ENCODE measurements at regions not wholly inside any gene's neighbourhood (a gene's known extent, or its start where the extent isn't known, plus 50 kb on each side); places are given as distances from the start of the nearest gene placed in this dataset.

DNA sequence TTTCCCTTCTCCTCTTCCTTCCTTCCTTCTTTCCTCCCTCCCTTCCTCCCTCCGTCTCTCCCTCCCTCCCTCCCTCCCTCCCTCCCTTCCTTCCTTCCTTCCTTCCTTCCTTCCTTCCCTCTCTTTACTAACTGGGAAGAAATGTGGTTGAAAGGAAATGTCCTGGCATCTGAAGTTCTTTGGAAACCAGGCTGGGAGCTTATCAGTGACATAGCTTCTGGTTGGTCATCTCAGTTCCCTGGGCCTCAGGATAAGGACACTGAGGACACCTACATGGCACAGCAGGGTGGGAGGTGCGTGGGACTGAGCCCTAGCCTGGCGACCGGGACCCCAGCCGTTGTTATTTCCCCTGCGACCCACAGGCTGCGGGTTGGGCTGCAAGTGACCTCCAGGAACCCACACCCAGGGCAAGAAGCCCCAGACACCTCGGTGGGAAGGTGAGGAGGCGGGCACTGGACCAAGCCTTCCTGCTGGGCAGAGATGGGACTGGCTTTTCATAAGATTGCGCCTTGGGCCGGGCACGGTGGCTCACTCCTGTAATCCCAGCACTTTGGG is 1486.5 kb downstream of the TBC1D22A start:
- no peak for DNase-seq (ENCODE audit: low read depth in 2 of 2)

- DNase-seq (ENCODE audit: low read depth in 2 of 2), result no peak
Measured at GRCh38 chr22:48247829-48248228, 1485.4 kb downstream of the TBC1D22A start.

GRCh38 chr22:48245196-48245485 is 1482.7 kb downstream of the TBC1D22A start:
- no peak for DNase-seq (ENCODE audit: low read depth in 2 of 2)

- no peak for DNase-seq (ENCODE audit: low read depth in 2 of 2)
Measured at GRCh38 chr22:48244388-48245195, 1482.1 kb downstream of the TBC1D22A start.

GRCh38 chr22:48242461-48242864 is 1480.0 kb downstream of the TBC1D22A start:
- DNase-seq (ENCODE audit: low read depth in 2 of 2), result no peak

GRCh38 chr22:48241658-48242057 is 1479.2 kb downstream of the TBC1D22A start:
- DNase-seq (ENCODE audit: low read depth in 2 of 2), result no peak

DNA sequence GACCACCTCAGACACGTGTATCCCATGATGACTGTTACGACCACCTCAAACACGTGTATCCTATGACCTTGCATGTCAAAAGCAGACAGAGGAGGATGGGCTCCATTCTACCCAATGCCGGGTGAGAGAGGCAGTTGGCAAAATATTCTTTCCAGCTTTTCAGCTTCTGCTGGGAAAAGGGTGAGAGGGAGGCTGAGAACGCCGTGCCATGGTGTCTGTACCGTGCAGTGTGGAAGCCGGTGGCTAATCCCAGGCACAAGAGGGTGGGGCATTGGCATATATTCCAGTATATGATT is 1478.4 kb downstream of the TBC1D22A start:
- DNase-seq (ENCODE audit: low read depth in 2 of 2), result no peak

DNA sequence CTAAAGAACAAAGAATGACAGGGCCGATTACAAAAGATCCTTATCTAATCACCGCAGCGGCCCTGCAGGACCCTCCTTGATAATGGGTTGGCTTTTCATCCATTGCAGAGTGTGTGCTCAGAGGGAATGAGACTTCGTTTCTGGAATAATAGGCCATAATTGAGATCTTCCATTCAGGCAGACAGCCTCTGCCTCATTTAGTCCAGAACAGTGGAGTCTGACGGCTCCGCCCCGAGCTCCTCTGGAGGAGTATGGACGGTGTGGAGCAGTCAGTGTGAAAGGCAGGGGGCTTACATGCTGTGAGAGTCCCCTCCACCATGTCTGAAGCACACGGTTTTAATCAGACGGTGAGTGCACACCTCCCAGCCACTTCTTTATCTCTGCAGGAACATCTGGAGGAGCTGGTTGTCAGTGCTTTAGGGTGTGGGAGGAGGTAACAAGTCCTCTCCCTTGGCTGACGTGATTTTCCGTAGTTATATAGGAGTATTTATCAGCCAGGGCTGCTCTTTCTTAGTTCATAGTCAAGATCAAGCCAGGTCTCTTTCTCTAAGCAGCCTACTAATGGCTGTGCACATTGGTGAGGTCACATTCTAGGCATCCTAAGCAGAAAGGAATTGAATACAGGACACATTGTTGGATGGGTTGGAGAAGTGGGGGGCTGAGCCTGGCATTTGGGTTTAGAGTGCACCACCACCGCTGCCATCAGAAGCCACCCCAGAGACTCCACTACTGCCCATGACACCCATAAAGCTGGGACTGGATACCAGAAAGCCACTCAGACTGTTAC is 1477.9 kb downstream of the TBC1D22A start:
- DNase-seq (ENCODE audit: low read depth in 2 of 2), result no peak

GRCh38 chr22:48239461-48240147 is 1477.2 kb downstream of the TBC1D22A start:
- DNase-seq (ENCODE audit: low read depth in 2 of 2), result no peak

DNA sequence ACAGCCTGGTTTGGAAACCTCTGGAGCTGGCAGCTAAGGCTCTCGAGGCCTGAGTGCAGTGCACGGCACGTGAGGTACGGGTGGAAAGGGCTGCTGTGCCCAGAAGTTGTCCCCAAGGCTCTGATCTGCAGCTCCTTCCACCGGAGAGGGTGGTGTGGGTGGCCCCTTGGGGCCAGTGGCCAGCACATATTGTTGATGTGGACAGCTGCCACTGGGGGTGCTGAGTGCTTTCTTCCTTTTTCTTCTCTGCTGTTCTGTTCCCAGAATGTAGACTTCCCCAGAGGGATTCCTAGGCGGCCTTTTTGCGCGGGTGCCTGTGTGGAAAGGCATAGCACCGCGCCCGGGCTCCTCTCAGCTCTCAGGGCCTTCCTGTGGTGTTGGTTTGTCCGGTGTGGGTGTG is 1476.5 kb downstream of the TBC1D22A start:
- no peak for DNase-seq (ENCODE audit: low read depth in 2 of 2)

GRCh38 chr22:48238284-48238915 is 1476.0 kb downstream of the TBC1D22A start:
- no peak for DNase-seq (ENCODE audit: low read depth in 2 of 2)

DNA sequence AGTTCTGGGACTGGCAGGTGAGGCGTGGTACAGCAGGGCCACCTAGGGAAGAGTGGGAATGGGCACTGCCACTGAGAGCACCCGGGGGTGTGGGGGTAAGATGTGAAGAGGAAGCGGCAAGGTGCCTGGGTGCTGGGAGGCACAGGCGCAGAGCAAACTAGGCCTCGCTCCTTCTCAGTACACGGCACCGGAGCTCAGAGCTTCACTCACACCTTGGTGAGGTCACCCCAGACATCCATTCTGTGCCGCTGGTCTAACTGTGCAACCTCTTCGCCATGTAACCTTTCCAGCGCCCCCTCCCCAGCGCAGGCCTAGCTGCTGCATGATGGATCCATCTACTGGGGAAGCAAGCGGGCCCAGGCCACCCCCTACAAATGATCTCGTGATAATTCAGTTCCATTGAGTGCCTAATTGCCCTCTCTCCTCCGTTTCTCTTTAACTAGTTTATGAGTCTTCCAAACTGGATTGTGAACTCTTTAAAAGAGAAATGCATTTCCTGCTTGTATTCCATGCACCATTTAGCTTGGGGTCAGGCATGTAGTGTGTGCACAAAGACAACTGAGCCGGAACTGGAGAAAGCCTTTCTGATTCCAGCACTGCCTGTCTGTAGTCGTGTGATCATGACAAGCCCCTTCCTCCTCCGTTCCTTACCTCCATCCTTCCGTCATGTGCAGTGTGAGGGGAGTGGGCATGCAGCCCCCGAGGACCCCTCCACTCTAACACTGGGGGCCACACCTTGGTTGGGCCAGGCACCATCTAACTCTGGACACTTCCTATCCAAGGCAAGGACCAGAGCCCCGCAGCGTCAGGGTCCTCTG is 1475.2 kb downstream of the TBC1D22A start:
- DNase-seq (ENCODE audit: low read depth in 2 of 2), result no peak

GRCh38 chr22:48236261-48236660 is 1473.8 kb downstream of the TBC1D22A start:
- DNase-seq (ENCODE audit: low read depth in 2 of 2), result no peak

DNA sequence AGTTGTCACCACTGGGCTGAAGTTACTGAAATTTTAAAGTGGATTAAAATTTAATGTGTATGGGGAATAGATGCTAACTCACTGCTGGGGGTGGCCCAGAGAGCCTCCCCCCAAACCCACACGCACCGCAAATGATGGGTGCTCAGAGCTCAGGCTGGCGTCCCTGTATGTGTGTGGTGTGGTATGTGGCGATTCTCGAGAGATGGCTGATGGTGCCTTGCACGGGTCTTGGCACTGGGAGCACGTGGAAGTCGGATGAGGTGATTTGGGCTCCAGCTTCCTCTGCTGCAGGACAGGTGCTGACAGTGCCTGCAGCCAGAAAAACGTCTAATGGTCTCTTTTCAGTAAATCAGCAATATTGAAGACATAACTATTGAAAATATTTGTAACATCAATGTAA is 1473.3 kb downstream of the TBC1D22A start:
- no peak for DNase-seq (ENCODE audit: low read depth in 2 of 2)

GRCh38 chr22:48234011-48234410 is 1471.6 kb downstream of the TBC1D22A start:
- DNase-seq (ENCODE audit: low read depth in 2 of 2), result no peak

GRCh38 chr22:48233586-48233985 is 1471.1 kb downstream of the TBC1D22A start:
- DNase-seq (ENCODE audit: low read depth in 2 of 2), result no peak

- DNase-seq (ENCODE audit: low read depth in 2 of 2), result no peak
Measured at GRCh38 chr22:48228468-48228867, 1466.0 kb downstream of the TBC1D22A start.

- no peak for DNase-seq (ENCODE audit: low read depth in 2 of 2)
Measured at GRCh38 chr22:48227341-48228018, 1465.0 kb downstream of the TBC1D22A start.

- DNase-seq (ENCODE audit: low read depth in 2 of 2), result no peak
Measured at GRCh38 chr22:48226026-48227013, 1463.9 kb downstream of the TBC1D22A start.
